ENCODE measurements at regions not wholly inside any gene's neighbourhood (a gene's known extent, or its start where the extent isn't known, plus 50 kb on each side); places are given as distances from the start of the nearest gene placed in this dataset.

GRCh38 chr3:39657775-39658174, 151.6 kb upstream of the MYRIP start:
- no peak for TF ChIP-seq POLR2A (IDR thresholded peaks at IDR 0.05)
- TF ChIP-seq CTCF (IDR thresholded peaks at IDR 0.05): no peak
